ENCODE measurements at regions not wholly inside any gene's neighbourhood (a gene's known extent, or its start where the extent isn't known, plus 50 kb on each side); places are given as distances from the start of the nearest gene placed in this dataset.

DNA sequence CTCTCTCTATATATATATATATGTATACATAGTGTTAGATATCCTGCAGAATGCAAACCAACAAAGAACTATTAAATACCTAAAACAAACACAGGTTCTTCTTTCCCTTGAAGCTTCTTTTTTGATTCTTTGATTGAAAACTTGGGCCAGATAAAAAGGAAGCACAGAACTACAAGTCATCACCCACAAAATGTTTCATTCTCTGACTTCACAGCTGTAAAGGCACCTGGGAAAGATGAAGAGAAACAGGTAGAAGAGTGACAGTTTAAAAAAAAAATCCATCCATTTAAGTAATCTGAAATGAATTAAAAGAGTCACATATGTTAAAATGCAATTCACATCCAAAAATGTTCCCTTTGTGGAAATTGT, 90.7 kb upstream of the FNDC3A start:
- peak overlapping the region in 1 of 2 donors; percentile 76 for H3K27ac ChIP-seq (ENCODE audit: low read depth in 1 of 2, low read length in 2 of 2)
- no peaks in the 10 kb centered on the region for H3K27me3 ChIP-seq (ENCODE audit: control insufficient read depth in 2 of 2, insufficient read depth in 2 of 2, low read length in 2 of 2)
- intact Hi-C loops (cut with micrococcal nuclease): no loop called here
- H2AFZ ChIP-seq (ENCODE audit: insufficient read depth, low read depth, low read length, poor library complexity, severe bottlenecking): no peak overlapping the region
- Mint-ChIP-seq H3K9me3 (no peaks in the 10 kb centered on the region), H3K4me3 (peak overlapping the region in 1 of 2 donors; percentile 63), H3K36me3 (peaks cover 0 to 2% of the 10 kb centered on the region in 2 donors), H3K27me3 (ENCODE audit: low read depth in 3 of 3) (peaks cover 0 to 3% (median 2%) of the 10 kb centered on the region in 3 donors), H3K27ac (peak overlapping the region in 5 of 7 donors; percentile 88 to 93 (median 90)), H3K4me1 (peaks cover 34% of the 10 kb centered on the region)
- DNase-seq: peak in 1 of 3 donors; percentile 10
- peak overlapping the region; percentile 60 for H3K4me2 ChIP-seq (replicated peaks; ENCODE audit: extremely low read depth, low read length, poor library complexity, severe bottlenecking)
- no peaks in the 10 kb centered on the region for H3K9me3 ChIP-seq (replicated peaks in 1 of 2; ENCODE audit: control insufficient read depth in 1 of 2, insufficient read depth in 1 of 2, low read length in 2 of 2)
- H3K9ac ChIP-seq (ENCODE audit: insufficient read depth, low read length, poor library complexity, severe bottlenecking): no peak overlapping the region
- H4K20me1 ChIP-seq (ENCODE audit: insufficient read depth, low read length): no peaks in the 10 kb centered on the region
- TF ChIP-seq, protein P1, sequence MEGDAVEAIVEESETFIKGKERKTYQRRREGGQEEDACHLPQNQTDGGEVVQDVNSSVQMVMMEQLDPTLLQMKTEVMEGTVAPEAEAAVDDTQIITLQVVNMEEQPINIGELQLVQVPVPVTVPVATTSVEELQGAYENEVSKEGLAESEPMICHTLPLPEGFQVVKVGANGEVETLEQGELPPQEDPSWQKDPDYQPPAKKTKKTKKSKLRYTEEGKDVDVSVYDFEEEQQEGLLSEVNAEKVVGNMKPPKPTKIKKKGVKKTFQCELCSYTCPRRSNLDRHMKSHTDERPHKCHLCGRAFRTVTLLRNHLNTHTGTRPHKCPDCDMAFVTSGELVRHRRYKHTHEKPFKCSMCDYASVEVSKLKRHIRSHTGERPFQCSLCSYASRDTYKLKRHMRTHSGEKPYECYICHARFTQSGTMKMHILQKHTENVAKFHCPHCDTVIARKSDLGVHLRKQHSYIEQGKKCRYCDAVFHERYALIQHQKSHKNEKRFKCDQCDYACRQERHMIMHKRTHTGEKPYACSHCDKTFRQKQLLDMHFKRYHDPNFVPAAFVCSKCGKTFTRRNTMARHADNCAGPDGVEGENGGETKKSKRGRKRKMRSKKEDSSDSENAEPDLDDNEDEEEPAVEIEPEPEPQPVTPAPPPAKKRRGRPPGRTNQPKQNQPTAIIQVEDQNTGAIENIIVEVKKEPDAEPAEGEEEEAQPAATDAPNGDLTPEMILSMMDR (IDR thresholded peaks at IDR 0.05): no peak
- no peaks in the 10 kb centered on the region for H3K36me3 ChIP-seq (replicated peaks in 1 of 2; ENCODE audit: control insufficient read depth in 1 of 2, insufficient read depth in 2 of 2, low read length in 2 of 2)
- H3K79me2 ChIP-seq (ENCODE audit: insufficient read depth, low read length): no peaks in the 10 kb centered on the region
- H3K4me1 ChIP-seq (ENCODE audit: control insufficient read depth in 1 of 2, insufficient read depth in 2 of 2, low read length in 2 of 2): peaks cover 25 to 26% of the 10 kb centered on the region in 2 donors
- H3K4me3 ChIP-seq (replicated peaks in 1 of 3; ENCODE audit: low read depth in 2 of 3, low read length in 3 of 3): peak overlapping the region in 1 of 3 experiments; percentile 52

- TF ChIP-seq, protein P1 (IDR thresholded peaks at IDR 0.05): no peak
- H3K4me1 ChIP-seq (ENCODE audit: control insufficient read depth in 1 of 2, insufficient read depth in 2 of 2, low read length in 2 of 2): peaks cover 33 to 35% of the 10 kb centered on the region in 2 donors
- no peak for DNase-seq
- H3K4me2 ChIP-seq (replicated peaks; ENCODE audit: extremely low read depth, low read length, poor library complexity, severe bottlenecking): no peak overlapping the region
- H4K20me1 ChIP-seq (ENCODE audit: insufficient read depth, low read length): no peaks in the 10 kb centered on the region
- no peak overlapping the region for H3K4me3 ChIP-seq (replicated peaks in 1 of 3; ENCODE audit: low read depth in 2 of 3, low read length in 3 of 3)
- intact Hi-C loops (cut with micrococcal nuclease): no loop called here
- peaks cover 0 to 6% of the 10 kb centered on the region in 2 donors for H3K36me3 Mint-ChIP-seq
- H3K4me1 Mint-ChIP-seq: peaks cover 40% of the 10 kb centered on the region
- H2AFZ ChIP-seq (ENCODE audit: insufficient read depth, low read depth, low read length, poor library complexity, severe bottlenecking): no peak overlapping the region
- no peaks in the 10 kb centered on the region for H3K27me3 ChIP-seq (ENCODE audit: control insufficient read depth in 2 of 2, insufficient read depth in 2 of 2, low read length in 2 of 2)
- H3K9ac ChIP-seq (ENCODE audit: insufficient read depth, low read length, poor library complexity, severe bottlenecking): no peak overlapping the region
- H3K4me3 Mint-ChIP-seq: no peak overlapping the region
- H3K79me2 ChIP-seq (ENCODE audit: insufficient read depth, low read length): no peaks in the 10 kb centered on the region
- H3K27me3 Mint-ChIP-seq (ENCODE audit: low read depth in 3 of 3): no peaks in the 10 kb centered on the region
- H3K9me3 Mint-ChIP-seq: peaks cover 0 to 2% (median 0%) of the 10 kb centered on the region in 7 donors
- 100% methylated on average over 4 of the region's 5 CpGs for WGBS (ENCODE audit: insufficient coverage)
- H3K9me3 ChIP-seq (replicated peaks in 1 of 2; ENCODE audit: control insufficient read depth in 1 of 2, insufficient read depth in 1 of 2, low read length in 2 of 2): no peaks in the 10 kb centered on the region
- no peak overlapping the region for H3K27ac Mint-ChIP-seq
- no peak overlapping the region for H3K27ac ChIP-seq (ENCODE audit: low read depth in 1 of 2, low read length in 2 of 2)
- no peaks in the 10 kb centered on the region for H3K36me3 ChIP-seq (replicated peaks in 1 of 2; ENCODE audit: control insufficient read depth in 1 of 2, insufficient read depth in 2 of 2, low read length in 2 of 2)
These were observed 87.1 kb upstream of the FNDC3A start for GRCh38 chr13:48888613-48889012.
